Erythroblast (primary cell): ENCODE measurements at regions not wholly inside any gene's neighbourhood (a gene's known extent, or its start where the extent isn't known, plus 50 kb on each side); places are given as distances from the start of the nearest gene placed in this dataset.

Experiments used
- GATA1 ChIP-seq: IDR thresholded peaks from 2 replicates; pipeline ENCODE4 v1.6.1; 2011; ENCODE audit warnings: low read depth, mild to moderate bottlenecking, control low read depth, low read length, moderate library complexity
- POLR2A ChIP-seq: IDR thresholded peaks from 2 replicates; pipeline ENCODE4 v1.6.1; 2011; ENCODE audit warnings: mild to moderate bottlenecking, low read length

DNA sequence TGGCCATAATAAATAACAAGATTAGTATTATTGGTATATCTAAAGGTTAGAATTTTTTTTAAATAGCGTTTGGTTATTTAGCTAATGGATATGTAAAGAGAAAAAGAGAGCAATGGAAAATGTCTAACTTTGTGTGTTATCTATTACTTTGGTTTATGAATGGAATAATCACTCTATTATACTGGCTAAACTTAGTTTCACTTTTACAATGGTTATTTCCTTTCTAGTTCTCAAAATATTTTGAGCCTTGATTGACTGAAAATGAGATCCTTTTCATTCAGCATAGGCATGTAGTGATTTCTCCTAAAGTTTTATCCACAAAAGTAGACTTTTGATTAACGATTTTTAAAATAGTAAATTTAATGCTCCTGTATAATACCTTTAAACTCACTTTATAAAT lies 51.6 kb upstream of the MLIP start:
- TF ChIP-seq POLR2A (no peak), GATA1 (no peak)
